ENCODE measurements at regions not wholly inside any gene's neighbourhood (a gene's known extent, or its start where the extent isn't known, plus 50 kb on each side); places are given as distances from the start of the nearest gene placed in this dataset.
"Not testable (repeated sequence)": the region's sequence is repeated elsewhere in the genome, so short reads cannot be mapped to it uniquely, and the experiment has no call there.

DNA sequence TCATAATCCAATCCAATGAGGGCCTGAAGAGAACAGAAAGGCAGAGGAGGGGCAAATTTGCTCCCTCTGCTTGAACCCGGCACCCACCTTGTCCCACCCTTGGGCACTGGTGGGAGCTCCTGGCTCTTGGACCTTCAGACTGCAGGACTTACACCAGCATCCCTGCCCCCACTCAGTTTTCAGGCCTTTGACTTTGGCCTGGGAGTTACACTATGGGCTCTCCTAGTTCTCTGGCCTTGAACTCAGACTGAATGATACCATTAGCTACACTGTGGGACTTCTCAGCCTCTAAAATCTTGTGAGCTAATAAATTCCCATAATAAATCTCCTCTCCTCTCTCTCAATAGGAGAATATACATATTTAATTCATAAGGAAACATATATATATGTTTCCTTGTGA, 114.4 kb downstream of the AHR start:
- no peak for DNase-seq
- POLR2A ChIA-PET = no interaction called here
- no peak for TF ChIP-seq CTCF (IDR thresholded peaks at IDR 0.05)
- H3K4me3 Mint-ChIP-seq = no peak overlapping the region
- no peak for ATAC-seq
- intact Hi-C loops (cut with micrococcal nuclease) = no loop called here
- H3K9me3 Mint-ChIP-seq = no peaks in the 10 kb centered on the region
- H3K36me3 Mint-ChIP-seq (ENCODE audit: low read depth) = no peaks in the 10 kb centered on the region
- H3K27me3 Mint-ChIP-seq = no peaks in the 10 kb centered on the region
- no peaks in the 10 kb centered on the region for H3K4me1 Mint-ChIP-seq (ENCODE audit: low read depth)
- no peak overlapping the region for H3K27ac Mint-ChIP-seq
- CTCF ChIA-PET = no interaction called here

DNA sequence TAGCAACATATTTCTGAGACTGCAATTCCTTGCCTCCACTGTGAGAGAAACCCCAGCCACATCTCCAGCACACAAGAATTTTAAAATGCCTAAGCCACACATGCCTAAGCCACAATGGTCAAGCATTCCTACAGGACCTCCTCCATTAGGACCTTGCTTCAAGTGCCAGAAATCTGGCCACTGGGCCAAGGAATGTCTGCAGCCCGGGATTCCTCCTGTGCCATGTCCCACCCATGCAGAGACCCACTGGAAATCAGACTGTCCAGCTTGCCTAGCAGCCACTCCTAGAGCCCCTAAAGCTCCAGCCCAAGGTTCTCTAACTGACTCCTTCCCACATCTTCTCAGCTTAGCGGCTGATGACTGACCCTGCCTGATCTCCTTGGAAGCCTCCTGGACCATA, 117.5 kb downstream of the AHR start:
- H3K4me1 Mint-ChIP-seq (ENCODE audit: low read depth) = no peaks in the 10 kb centered on the region
- ChIA-PET CTCF (no interaction called here), POLR2A (no interaction called here)
- DNase-seq = no peak
- no peaks in the 10 kb centered on the region for H3K27me3 Mint-ChIP-seq
- TF ChIP-seq CTCF (IDR thresholded peaks at IDR 0.05) = no peak
- no peaks in the 10 kb centered on the region for H3K36me3 Mint-ChIP-seq (ENCODE audit: low read depth)
- intact Hi-C loops (cut with micrococcal nuclease) = no loop called here
- ATAC-seq = no peak
- H3K27ac Mint-ChIP-seq = no peak overlapping the region
- no peaks in the 10 kb centered on the region for H3K9me3 Mint-ChIP-seq
- no peak overlapping the region for H3K4me3 Mint-ChIP-seq

DNA sequence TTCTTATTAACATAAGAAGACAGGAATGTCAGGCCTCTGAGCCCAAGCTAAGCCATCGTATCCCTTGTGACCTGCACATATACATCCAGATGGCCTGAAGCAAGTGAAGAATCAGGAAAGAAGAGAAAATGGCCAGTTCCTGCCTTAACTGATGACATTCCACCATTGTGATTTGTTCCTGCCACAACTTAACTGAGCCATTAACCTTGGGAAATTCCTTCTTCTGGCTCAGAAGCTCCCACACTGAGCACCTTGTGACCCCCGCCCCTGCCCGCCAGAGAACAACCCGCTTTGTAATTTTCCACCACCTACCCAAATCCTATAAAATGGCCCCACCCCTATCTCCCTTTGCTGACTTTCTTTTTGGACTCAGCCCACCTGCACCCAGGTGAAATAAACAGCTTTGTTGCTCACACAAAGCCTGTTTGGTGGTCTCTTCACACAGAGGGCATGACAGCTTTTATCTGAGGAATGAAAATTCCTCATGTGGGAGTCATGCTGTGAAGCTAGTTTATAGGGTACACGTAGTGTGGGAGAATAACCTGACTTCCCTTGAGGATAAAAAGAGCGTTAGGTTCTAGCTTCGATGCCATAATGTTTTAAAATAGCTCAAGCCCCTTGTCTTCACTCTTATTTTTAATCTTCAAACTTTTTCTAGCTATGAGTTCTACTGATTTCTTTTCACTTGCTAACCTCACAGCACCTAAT, 122.0 kb downstream of the AHR start:
- POLR2A ChIA-PET = not testable (repeated sequence)

GRCh38 chr7:17421941-17422340, 123.5 kb downstream of the AHR start:
- Mint-ChIP-seq H3K9me3 (peaks cover 3% of the 10 kb centered on the region), H3K4me3 (no peak overlapping the region), H3K36me3 (ENCODE audit: low read depth) (no peaks in the 10 kb centered on the region), H3K27ac (no peak overlapping the region), H3K27me3 (peaks cover 3% of the 10 kb centered on the region), H3K4me1 (ENCODE audit: low read depth) (no peaks in the 10 kb centered on the region)
- TF ChIP-seq CTCF (IDR thresholded peaks at IDR 0.05) = no peak
- ChIA-PET CTCF (no interaction called here), POLR2A (no interaction called here)
- no peak for DNase-seq
- intact Hi-C loops (cut with micrococcal nuclease) = no loop called here
- ATAC-seq = no peak

More for the DNA sequence above, 122.0 kb downstream of the AHR start:
- H3K9me3 Mint-ChIP-seq; H3K27ac Mint-ChIP-seq; H3K27me3 Mint-ChIP-seq; intact Hi-C loops (cut with micrococcal nuclease); ATAC-seq; H3K4me1 Mint-ChIP-seq (ENCODE audit: low read depth); H3K36me3 Mint-ChIP-seq (ENCODE audit: low read depth); H3K4me3 Mint-ChIP-seq; DNase-seq: not testable (repeated sequence)
- CTCF ChIA-PET = interaction anchor here (0.9 kb wide), 1 partner anchor 107 kb away, joined by 3 read pairs; no protein-coding TSS in a partner anchor

DNA sequence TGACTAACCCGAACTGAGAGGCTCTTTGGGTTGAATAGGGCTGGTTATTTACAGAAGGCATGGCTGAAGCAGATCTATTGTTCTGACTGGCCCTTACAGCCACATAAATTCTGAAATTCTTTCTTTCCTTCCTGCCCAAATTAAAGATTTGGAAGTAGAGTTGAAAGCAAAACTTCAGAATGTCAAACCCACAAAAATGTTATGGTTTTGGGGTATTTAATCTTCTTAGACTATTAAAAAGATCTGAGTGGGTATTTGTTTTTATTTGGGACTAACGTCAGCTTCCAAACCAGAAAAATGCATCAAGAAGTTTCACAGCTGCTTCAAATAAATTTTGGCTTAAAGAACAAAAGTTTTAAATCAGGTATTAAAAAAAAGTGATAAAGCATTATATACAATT, 124.5 kb downstream of the AHR start:
- ATAC-seq = no peak
- H3K27ac Mint-ChIP-seq = no peak overlapping the region
- peaks cover 3% of the 10 kb centered on the region for H3K9me3 Mint-ChIP-seq
- no peaks in the 10 kb centered on the region for H3K4me1 Mint-ChIP-seq (ENCODE audit: low read depth)
- H3K36me3 Mint-ChIP-seq (ENCODE audit: low read depth) = no peaks in the 10 kb centered on the region
- POLR2A ChIA-PET = no interaction called here
- DNase-seq = no peak
- peaks cover 3% of the 10 kb centered on the region for H3K27me3 Mint-ChIP-seq
- no peak for TF ChIP-seq CTCF (IDR thresholded peaks at IDR 0.05)
- CTCF ChIA-PET = no interaction called here
- intact Hi-C loops (cut with micrococcal nuclease) = no loop called here
- no peak overlapping the region for H3K4me3 Mint-ChIP-seq
